H1 (cell line): ENCODE measurements at regions not wholly inside any gene's neighbourhood (a gene's known extent, or its start where the extent isn't known, plus 50 kb on each side); places are given as distances from the start of the nearest gene placed in this dataset.

Experiments
- TF ChIP-seq, protein P1 (sequence below): IDR thresholded peaks from 2 replicates; pipeline ENCODE4 v1.6.1; 2011; ENCODE audit warnings: low read length, improper control_type of control experiment

DNA sequence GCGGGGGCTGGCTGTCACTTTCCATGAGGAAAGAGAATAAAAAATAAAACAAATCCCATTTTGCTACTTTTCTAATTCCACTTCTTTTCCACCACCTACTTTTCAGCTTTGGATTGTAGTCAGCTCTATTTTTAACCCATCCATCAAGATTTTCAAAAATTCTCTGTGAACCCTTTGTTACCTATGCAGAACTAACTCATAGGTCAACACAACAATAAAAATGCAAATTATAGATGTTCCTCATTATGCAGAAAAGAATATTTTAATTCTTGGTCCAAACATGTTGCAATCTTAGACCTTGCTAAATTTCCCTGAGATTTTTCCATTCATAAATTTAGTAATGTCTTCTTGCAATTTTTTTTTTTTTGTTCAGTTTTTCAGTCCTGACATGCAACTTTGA lies 454.5 kb downstream of the ADAMTS20 start (continued):
- TF ChIP-seq, protein P1, sequence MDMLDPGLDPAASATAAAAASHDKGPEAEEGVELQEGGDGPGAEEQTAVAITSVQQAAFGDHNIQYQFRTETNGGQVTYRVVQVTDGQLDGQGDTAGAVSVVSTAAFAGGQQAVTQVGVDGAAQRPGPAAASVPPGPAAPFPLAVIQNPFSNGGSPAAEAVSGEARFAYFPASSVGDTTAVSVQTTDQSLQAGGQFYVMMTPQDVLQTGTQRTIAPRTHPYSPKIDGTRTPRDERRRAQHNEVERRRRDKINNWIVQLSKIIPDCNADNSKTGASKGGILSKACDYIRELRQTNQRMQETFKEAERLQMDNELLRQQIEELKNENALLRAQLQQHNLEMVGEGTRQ = no peak
